ENCODE measurements at regions not wholly inside any gene's neighbourhood (a gene's known extent, or its start where the extent isn't known, plus 50 kb on each side); places are given as distances from the start of the nearest gene placed in this dataset.

GRCh38 chr1:228979325-228979699 lies 244.0 kb downstream of the RHOU start:
- DNase-seq: no peak

- DNase-seq: no peak
These were observed 244.5 kb downstream of the RHOU start for GRCh38 chr1:228979774-228980173.

GRCh38 chr1:228980232-228980937 lies 245.1 kb downstream of the RHOU start:
- no peak for DNase-seq

- DNase-seq: no peak
These were observed 247.4 kb downstream of the RHOU start for GRCh38 chr1:228982637-228983036.

GRCh38 chr1:228983231-228983660 lies 248.0 kb downstream of the RHOU start:
- no peak for DNase-seq

GRCh38 chr1:228983661-228984060 lies 248.4 kb downstream of the RHOU start:
- no peak for DNase-seq

GRCh38 chr1:228984107-228984506 lies 248.8 kb downstream of the RHOU start:
- no peak for DNase-seq

- DNase-seq: no peak
These were observed 249.7 kb downstream of the RHOU start for GRCh38 chr1:228984646-228985631.

GRCh38 chr1:228985661-228986060 lies 250.4 kb downstream of the RHOU start:
- no peak for DNase-seq

- DNase-seq: peak in 1 of 2 experiments; percentile 61
These were observed 251.0 kb downstream of the RHOU start for GRCh38 chr1:228986093-228986904.

- peak in 1 of 2 experiments; percentile 26 for DNase-seq
These were observed 252.0 kb downstream of the RHOU start for GRCh38 chr1:228987286-228987685.

- peak in 1 of 2 experiments; percentile 3 for DNase-seq
These were observed 252.6 kb downstream of the RHOU start for GRCh38 chr1:228987736-228988506.

GRCh38 chr1:228988664-228989063 lies 253.4 kb downstream of the RHOU start:
- no peak for DNase-seq

- no peak for DNase-seq
These were observed 253.9 kb downstream of the RHOU start for GRCh38 chr1:228989176-228989575.

GRCh38 chr1:228989676-228989991 lies 254.4 kb downstream of the RHOU start:
- no peak for DNase-seq

GRCh38 chr1:228989992-228990827 lies 254.9 kb downstream of the RHOU start:
- DNase-seq: peak; percentile 76 to 95

- DNase-seq: no peak
These were observed 255.8 kb downstream of the RHOU start for GRCh38 chr1:228990906-228991569.

- no peak for DNase-seq
These were observed 256.8 kb downstream of the RHOU start for GRCh38 chr1:228992044-228992443.

GRCh38 chr1:228992907-228993535 lies 257.7 kb downstream of the RHOU start:
- DNase-seq: no peak
